EL (cell line): ENCODE measurements at regions not wholly inside any gene's neighbourhood (a gene's known extent, or its start where the extent isn't known, plus 50 kb on each side); places are given as distances from the start of the nearest gene placed in this dataset.
A peak's percentile ranks its signal among the peaks of the same experiment; 100 is the strongest.

Experiments used
- DNase-seq: peaks from one replicate; pipeline ENCODE4 v3.0.0-alpha.2; 2016

GRCh38 chr18:76569644-76570419, 74.8 kb upstream of the ZNF516 start:
- no peak for DNase-seq

GRCh38 chr18:76568731-76569130, 73.7 kb upstream of the ZNF516 start:
- no peak for DNase-seq

- DNase-seq: no peak
These were observed 72.9 kb upstream of the ZNF516 start for GRCh38 chr18:76567835-76568445.

GRCh38 chr18:76566987-76567386, 71.9 kb upstream of the ZNF516 start:
- DNase-seq: no peak

- peak; percentile 95 for DNase-seq
These were observed 70.5 kb upstream of the ZNF516 start for GRCh38 chr18:76565238-76566173.

GRCh38 chr18:76564655-76565237, 69.7 kb upstream of the ZNF516 start:
- DNase-seq: no peak

GRCh38 chr18:76564117-76564516, 69.1 kb upstream of the ZNF516 start:
- DNase-seq: peak; percentile 81

GRCh38 chr18:76562286-76563122, 67.5 kb upstream of the ZNF516 start:
- DNase-seq: no peak

- no peak for DNase-seq
These were observed 64.0 kb upstream of the ZNF516 start for GRCh38 chr18:76558881-76559667.

GRCh38 chr18:76557026-76557575, 62.1 kb upstream of the ZNF516 start:
- DNase-seq: no peak

GRCh38 chr18:76554547-76555222, 59.6 kb upstream of the ZNF516 start:
- no peak for DNase-seq

- no peak for DNase-seq
These were observed 58.9 kb upstream of the ZNF516 start for GRCh38 chr18:76553715-76554546.

GRCh38 chr18:76548541-76548940, 53.5 kb upstream of the ZNF516 start:
- no peak for DNase-seq

GRCh38 chr18:76547296-76547695, 52.3 kb upstream of the ZNF516 start:
- no peak for DNase-seq

GRCh38 chr18:76546436-76546835, 51.4 kb upstream of the ZNF516 start:
- no peak for DNase-seq

- no peak for DNase-seq
These were observed 51.0 kb upstream of the ZNF516 start for GRCh38 chr18:76546088-76546435.

- no peak for DNase-seq
These were observed 50.5 kb upstream of the ZNF516 start for GRCh38 chr18:76545433-76546087.

- no peak for DNase-seq
These were observed 49.7 kb upstream of the ZNF516 start for GRCh38 chr18:76544511-76545345.
